H1 (cell line): ENCODE measurements at regions not wholly inside any gene's neighbourhood (a gene's known extent, or its start where the extent isn't known, plus 50 kb on each side); places are given as distances from the start of the nearest gene placed in this dataset.

ENCODE experiments used
- CTCF ChIA-PET: fragments of 300-600 bp; sonication (Branson Sonifier 250); formaldehyde crosslinking; loops from one replicate; lab custom pipeline; 2021; ENCODE audit not compliant: partially characterized antibody; lab: Charles Lee
- POLR2A ChIA-PET: fragments of 300-600 bp; sonication (Branson Sonifier 250); formaldehyde crosslinking; loops from one replicate; lab custom pipeline; 2021; ENCODE audit warnings: inconsistent platforms; ENCODE audit not compliant: partially characterized antibody; lab: Charles Lee
- DNase-seq, 2 experiments: peaks; one replicate each; pipeline versions ENCODE4 v3.0.0 to v3.0.0-alpha.2; 2010 to 2022; ENCODE audit warnings: low spot score in 2 of 2, low read depth in 1 of 2, mixed read lengths in 1 of 2
- FAIRE-seq: peaks from 2 replicates; lab custom pipeline; 2011; peaks lifted over from hg19 to GRCh38; lab: Jason Lieb, UNC
- H2AFZ ChIP-seq: 2 replicates; pipeline ENCODE4 v1.8.1; 2012; ENCODE audit warnings: low read length, inconsistent platforms
- H2AK5ac ChIP-seq: 2 replicates; pipeline ENCODE4 v1.6.1; 2013; ENCODE audit warnings: low read depth, low read length
- H2BK120ac ChIP-seq: replicated peaks from 2 replicates; pipeline ENCODE3; 2013; ENCODE audit warnings: low read depth, low read length, inconsistent platforms
- H2BK12ac ChIP-seq: 2 replicates; pipeline ENCODE4 v1.6.1; 2013; ENCODE audit warnings: low read depth, low read length
- H2BK15ac ChIP-seq: 2 replicates; pipeline ENCODE4 v1.6.1; 2013; ENCODE audit warnings: low read length
- H2BK20ac ChIP-seq: 2 replicates; pipeline ENCODE4 v1.6.1; 2013; ENCODE audit warnings: low read length
- H2BK5ac ChIP-seq: 2 replicates; pipeline ENCODE4 v1.6.1; 2013; ENCODE audit warnings: low read depth, low read length
- H3K14ac ChIP-seq: 2 replicates; pipeline ENCODE4 v1.6.1; 2013; ENCODE audit warnings: inconsistent platforms; ENCODE audit not compliant: insufficient read length
- H3K18ac ChIP-seq: 2 replicates; pipeline ENCODE4 v1.6.1; 2013; ENCODE audit warnings: low read length; ENCODE audit errors: extremely low read depth
- H3K23ac ChIP-seq: 2 replicates; pipeline ENCODE4 v1.6.1; 2013; ENCODE audit warnings: inconsistent platforms; ENCODE audit not compliant: insufficient read length
- H3K23me2 ChIP-seq: 2 replicates; pipeline ENCODE4 v1.6.1; 2013; ENCODE audit warnings: low read depth, low read length
- H3K27ac ChIP-seq: 2 replicates; pipeline ENCODE4 v1.6.1; 2011; ENCODE audit warnings: low read depth, low read length, inconsistent platforms
- H3K27me3 ChIP-seq, 4 experiments: replicated peaks in 1 of 4; 1 replicate in 1 of 4; 2 replicates in 3 of 4; pipeline versions ENCODE4 v1.6.1 to v1.8.1; 2011 to 2013; ENCODE audit warnings: low read length in 3 of 4, mild to moderate bottlenecking in 3 of 4, inconsistent platforms in 2 of 4, mixed read lengths in 2 of 4, moderate library complexity in 1 of 4; ENCODE audit not compliant: control insufficient read depth in 3 of 4, insufficient read depth in 3 of 4; ENCODE audit errors: extremely low read depth in 1 of 4
- H3K36me3 ChIP-seq, 4 experiments: 2 replicates each; pipeline versions ENCODE4 v1.6.1 to v1.8.1; 2011 to 2013; ENCODE audit warnings: mild to moderate bottlenecking in 4 of 4, low read length in 3 of 4, moderate library complexity in 2 of 4, control low read depth in 1 of 4, inconsistent platforms in 1 of 4; ENCODE audit not compliant: insufficient read depth in 4 of 4, control insufficient read depth in 2 of 4
- H3K4ac ChIP-seq: replicated peaks from 2 replicates; pipeline ENCODE3; 2013; ENCODE audit warnings: low read length, low read depth, mixed read lengths, inconsistent platforms; ENCODE audit not compliant: insufficient read length
- H3K4me1 ChIP-seq, 4 experiments: replicated peaks in 1 of 4; 1 replicate in 1 of 4; 2 replicates in 3 of 4; pipeline versions ENCODE4 v1.6.1 to v1.8.1; 2011 to 2013; ENCODE audit warnings: low read length in 3 of 4, inconsistent platforms in 2 of 4, mixed read lengths in 1 of 4; ENCODE audit not compliant: insufficient read depth in 4 of 4, control insufficient read depth in 3 of 4
- H3K4me2 ChIP-seq, 2 experiments: 2 replicates each; pipeline versions ENCODE4 v1.6.1 to v1.8.1; 2011 to 2013; ENCODE audit warnings: low read depth in 2 of 2, low read length in 2 of 2, control low read depth in 1 of 2, inconsistent platforms in 1 of 2, mild to moderate bottlenecking in 1 of 2; ENCODE audit not compliant: insufficient read depth in 1 of 2
- H3K4me3 ChIP-seq, 4 experiments: fragments of 200-600, 300-600 bp in 1 of 4; sonication (generic), shearing (Covaris generic), sonication (Bioruptor Twin) in 1 of 4; 2 replicates each; pipeline versions ENCODE4 v1.5.1 to v1.8.1; 2011 to 2016; ENCODE audit warnings: low read length in 4 of 4, low read depth in 3 of 4, control low read depth in 2 of 4, inconsistent platforms in 2 of 4, mild to moderate bottlenecking in 2 of 4, mixed read lengths in 1 of 4, moderate library complexity in 1 of 4; ENCODE audit not compliant: insufficient read depth in 2 of 4; ENCODE audit errors: extremely low read depth in 1 of 4
- H3K56ac ChIP-seq: replicated peaks from 2 replicates; pipeline ENCODE3; 2013; ENCODE audit warnings: low read depth, mild to moderate bottlenecking, mixed read lengths, low read length, inconsistent platforms; ENCODE audit not compliant: insufficient read length
- H3K79me1 ChIP-seq: 2 replicates; pipeline ENCODE4 v1.6.1; 2013; ENCODE audit warnings: low read depth, low read length, control low read depth
- H3K79me2 ChIP-seq, 2 experiments: 2 replicates each; pipeline versions ENCODE4 v1.6.1 to v1.8.1; 2012 to 2013; ENCODE audit warnings: low read length in 2 of 2, mild to moderate bottlenecking in 2 of 2, inconsistent platforms in 1 of 2; ENCODE audit not compliant: insufficient read depth in 2 of 2, control insufficient read depth in 1 of 2
- H3K9ac ChIP-seq, 4 experiments: replicated peaks in 1 of 4; 1 replicate in 1 of 4; 2 replicates in 3 of 4; pipeline versions ENCODE4 v1.6.1 to v1.8.1; 2011 to 2013; ENCODE audit warnings: low read depth in 3 of 4, low read length in 3 of 4, control low read depth in 2 of 4, mild to moderate bottlenecking in 2 of 4, moderate library complexity in 2 of 4, inconsistent platforms in 1 of 4; ENCODE audit errors: extremely low read depth in 1 of 4
- H3K9me3 ChIP-seq, 2 experiments: 2 replicates each; pipeline versions ENCODE4 v1.6.1 to v1.8.1; 2012 to 2013; ENCODE audit warnings: mild to moderate bottlenecking in 2 of 2, moderate library complexity in 2 of 2, control low read depth in 1 of 2, inconsistent platforms in 1 of 2, low read depth in 1 of 2, low read length in 1 of 2, mixed read lengths in 1 of 2; ENCODE audit not compliant: insufficient read depth in 2 of 2
- H4K20me1 ChIP-seq, 2 experiments: replicated peaks in 1 of 2; 2 replicates each; pipeline versions ENCODE3 to v1.8.1; 2011 to 2013; ENCODE audit warnings: inconsistent platforms in 2 of 2, low read length in 2 of 2, mild to moderate bottlenecking in 1 of 2; ENCODE audit not compliant: insufficient read depth in 2 of 2, control insufficient read depth in 1 of 2
- H4K5ac ChIP-seq: 2 replicates; pipeline ENCODE4 v1.6.1; 2013; ENCODE audit warnings: low read length, low read depth, mixed read lengths, inconsistent platforms; ENCODE audit not compliant: insufficient read length
- H4K8ac ChIP-seq: 2 replicates; pipeline ENCODE4 v1.8.0; 2013; ENCODE audit warnings: mild to moderate bottlenecking, moderate library complexity, low read length, inconsistent platforms; ENCODE audit not compliant: insufficient read depth; ENCODE audit errors: extremely low read depth
- H4K91ac ChIP-seq: replicated peaks from 2 replicates; pipeline ENCODE3; 2013; ENCODE audit warnings: low read length, mixed read lengths, inconsistent platforms; ENCODE audit not compliant: insufficient read length
- BCL11A ChIP-seq, 2 experiments: IDR thresholded peaks; one replicate each; pipeline ENCODE4 v1.6.1; 2011; ENCODE audit warnings: low read depth in 2 of 2, low read length in 2 of 2, mild to moderate bottlenecking in 2 of 2
- CBX5 ChIP-seq: fragments of 300-800, 300-1000 bp; sonication (generic); IDR thresholded peaks from 2 replicates; pipeline ENCODE4 v1.7.1; 2016; ENCODE audit warnings: antibody characterized with exemption, low read length, low read depth
- CBX8 ChIP-seq: fragments of 300-800, 300-1000 bp; sonication (generic); IDR thresholded peaks from 2 replicates; pipeline ENCODE4 v1.7.1; 2016; ENCODE audit warnings: low read depth, low read length, borderline replicate concordance
- CREB1 ChIP-seq: IDR thresholded peaks from 2 replicates; pipeline ENCODE4 v1.6.1; 2012; ENCODE audit warnings: inconsistent platforms
- KDM5A ChIP-seq: fragments of 200-600 bp; IDR thresholded peaks from 2 replicates; pipeline ENCODE4 v1.7.1; 2012; ENCODE audit warnings: mild to moderate bottlenecking, low read length, inconsistent platforms, mixed read lengths
- RFX5 ChIP-seq: IDR thresholded peaks from 2 replicates; pipeline ENCODE4 v1.6.1; 2011; ENCODE audit warnings: low read depth, low read length, improper control_type of control experiment, borderline replicate concordance
- SP2 ChIP-seq: IDR thresholded peaks from 2 replicates; pipeline ENCODE4 v1.6.1; 2012; ENCODE audit warnings: mild to moderate bottlenecking, low read length, inconsistent platforms
- ZNF274 ChIP-seq: IDR thresholded peaks from 2 replicates; pipeline ENCODE4 v1.7.0; 2012; ENCODE audit warnings: low read length, borderline replicate concordance; ENCODE audit errors: extremely low read depth
- WGBS, 2 experiments: shearing (Covaris generic) in 1 of 2; methylation state at CpG; one replicate each; pipeline versions ENCODE4 v1.1.6 to v1.1.7; 2013 to 2015; ENCODE audit warnings: low lambda C conversion rate in 2 of 2, mixed read lengths in 2 of 2, inconsistent platforms in 1 of 2, low coverage in 1 of 2, missing lambda C conversion rate in 1 of 2; ENCODE audit not compliant: insufficient replicate concordance in 2 of 2, insufficient coverage in 1 of 2, insufficient read length in 1 of 2; ENCODE audit errors: extremely low coverage in 1 of 2, missing lambda C conversion rate in 1 of 2; 5-methylcytosine and 5-hydroxymethylcytosine counted together
- TF ChIP-seq, protein P1 (sequence below), 3 experiments: IDR thresholded peaks; 1 replicate in 2 of 3; 2 replicates in 1 of 3; pipeline versions ENCODE4 v1.5.1 to v1.6.1; 2011; ENCODE audit warnings: low read length in 3 of 3, mild to moderate bottlenecking in 3 of 3, inconsistent platforms in 2 of 3, low read depth in 1 of 3, moderate library complexity in 1 of 3; ENCODE audit not compliant: insufficient read depth in 1 of 3; ENCODE audit errors: control extremely low read depth in 1 of 3

DNA sequence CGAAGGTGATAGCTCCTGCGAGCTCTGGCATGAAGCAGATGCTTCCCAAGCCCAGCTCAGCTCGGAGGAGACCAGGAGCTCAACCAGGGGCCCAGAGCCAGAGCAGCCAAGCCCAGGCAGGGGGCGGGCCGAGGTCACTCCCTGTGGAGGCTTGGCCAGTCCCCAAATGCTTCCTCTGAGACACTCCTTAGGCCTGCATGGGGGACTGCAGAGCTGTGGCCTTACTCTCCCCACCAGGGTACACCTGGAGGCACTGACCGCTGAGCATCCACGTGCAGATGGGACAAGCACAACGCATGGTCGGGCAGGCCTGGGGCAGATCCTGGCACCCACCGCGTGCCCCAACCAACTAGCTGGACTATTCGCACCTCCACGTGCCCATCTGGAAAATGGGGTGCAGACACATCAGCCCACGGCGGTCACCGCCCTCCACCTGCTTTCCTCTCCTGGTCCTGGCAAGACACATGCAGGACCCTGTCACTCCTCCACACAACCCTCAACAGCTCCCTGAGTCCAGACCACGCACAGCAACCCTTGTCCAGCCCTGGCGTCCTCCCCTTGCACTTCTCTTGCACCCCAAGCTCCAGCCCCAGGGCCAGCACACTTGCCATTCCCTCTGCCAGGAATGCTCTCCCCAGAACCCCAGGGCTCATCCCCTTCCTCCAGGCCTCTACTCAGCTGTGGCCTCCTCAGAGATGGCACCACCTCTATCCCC lies 164.7 kb upstream of the IQSEC1 start:
- Histone ChIP-seq H3K4me2 (no peak overlapping the region), H3K79me1 (no peaks in the 10 kb centered on the region), H3K4me1 (peaks cover 0 to 12% (median 6%) of the 10 kb centered on the region in 4 experiments; a peak in 4 of 7 replicates), H3K56ac (no peak overlapping the region), H4K91ac (no peak overlapping the region), H3K23ac (no peak overlapping the region), H2BK12ac (peak overlapping the region; percentile 62; the same call in 1 of the 2 replicates), H3K36me3 (no peaks in the 10 kb centered on the region), H3K4ac (no peak overlapping the region), H4K20me1 (no peaks in the 10 kb centered on the region), H4K5ac (no peak overlapping the region), H2AFZ (no peak overlapping the region), H3K4me3 (no peak overlapping the region), H2BK5ac (peak overlapping the region; percentile 52; the same call in 1 of the 2 replicates), H2BK120ac (no peak overlapping the region), H3K9ac (no peak overlapping the region), H3K27ac (no peak overlapping the region), H3K79me2 (no peaks in the 10 kb centered on the region), H4K8ac (no peak overlapping the region), H3K9me3 (no peaks in the 10 kb centered on the region), H3K14ac (no peak overlapping the region), H3K18ac (no peak overlapping the region), H3K23me2 (no peaks in the 10 kb centered on the region), H2BK15ac (no peak overlapping the region; the same call in 1 of the 2 replicates), H3K27me3 (no peaks in the 10 kb centered on the region), H2AK5ac (no peak overlapping the region), H2BK20ac (no peak overlapping the region)
- 87% methylated on average over 18 of the region's 18 CpGs; no CpG with 5 or more reads in 1 of the 2 experiments for WGBS, 2 experiments
- no peak for DNase-seq
- FAIRE-seq = no peak
- CTCF ChIA-PET = interaction anchor here (0.6 to 2.2 kb wide), 13 partner anchors 8 to 385 kb away, joined by 3 to 11 read pairs (median 4); no protein-coding TSS in a partner anchor
- POLR2A ChIA-PET = no interaction called here
- TF ChIP-seq BCL11A (IDR thresholded peaks at IDR 0.05; ENCODE audit: low read depth in 2 of 2, low read length in 2 of 2) (no peak), CBX5 (no peak), CREB1 (no peak), RFX5 (no peak), ZNF274 (no peak), KDM5A (no peak), CBX8 (no peak), SP2 (no peak)
- TF ChIP-seq, protein P1, sequence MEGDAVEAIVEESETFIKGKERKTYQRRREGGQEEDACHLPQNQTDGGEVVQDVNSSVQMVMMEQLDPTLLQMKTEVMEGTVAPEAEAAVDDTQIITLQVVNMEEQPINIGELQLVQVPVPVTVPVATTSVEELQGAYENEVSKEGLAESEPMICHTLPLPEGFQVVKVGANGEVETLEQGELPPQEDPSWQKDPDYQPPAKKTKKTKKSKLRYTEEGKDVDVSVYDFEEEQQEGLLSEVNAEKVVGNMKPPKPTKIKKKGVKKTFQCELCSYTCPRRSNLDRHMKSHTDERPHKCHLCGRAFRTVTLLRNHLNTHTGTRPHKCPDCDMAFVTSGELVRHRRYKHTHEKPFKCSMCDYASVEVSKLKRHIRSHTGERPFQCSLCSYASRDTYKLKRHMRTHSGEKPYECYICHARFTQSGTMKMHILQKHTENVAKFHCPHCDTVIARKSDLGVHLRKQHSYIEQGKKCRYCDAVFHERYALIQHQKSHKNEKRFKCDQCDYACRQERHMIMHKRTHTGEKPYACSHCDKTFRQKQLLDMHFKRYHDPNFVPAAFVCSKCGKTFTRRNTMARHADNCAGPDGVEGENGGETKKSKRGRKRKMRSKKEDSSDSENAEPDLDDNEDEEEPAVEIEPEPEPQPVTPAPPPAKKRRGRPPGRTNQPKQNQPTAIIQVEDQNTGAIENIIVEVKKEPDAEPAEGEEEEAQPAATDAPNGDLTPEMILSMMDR (IDR thresholded peaks at IDR 0.05; ENCODE audit: control extremely low read depth in 1 of 3, insufficient read depth in 1 of 3, low read depth in 1 of 3, low read length in 3 of 3) = no peak
